Endothelial cell of umbilical vein (primary cell): ENCODE measurements at regions not wholly inside any gene's neighbourhood (a gene's known extent, or its start where the extent isn't known, plus 50 kb on each side); places are given as distances from the start of the nearest gene placed in this dataset.

Experiments
- BruUV-seq: library from RNA; stranded (reverse); fragments of 400-500 nt; replicated peaks from 2 replicates; lab custom pipeline; 2021; lab: Mats Ljungman, UMichigan
- CTCF ChIA-PET: fragments of 300-600, 350-600 bp; sonication (Branson Sonifier 250); formaldehyde crosslinking; loops from one replicate; lab custom pipeline; 2021; ENCODE audit warnings: antibody characterized with exemption, inconsistent platforms; lab: Charles Lee
- POLR2A ChIA-PET: fragments of 300-600, 350-600 bp; sonication (Branson Sonifier 250); formaldehyde crosslinking; loops from one replicate; lab custom pipeline; 2021; ENCODE audit warnings: antibody characterized with exemption, inconsistent platforms; lab: Charles Lee
- DNase-seq: peaks from one replicate; pipeline ENCODE4 v3.0.0-alpha.2; 2011; ENCODE audit warnings: low read depth, low spot score
- FAIRE-seq: peaks from 2 replicates; lab custom pipeline; 2011; peaks lifted over from hg19 to GRCh38; lab: Jason Lieb, UNC
- H2AFZ ChIP-seq: 2 replicates; pipeline ENCODE4 v1.6.0; 2012; ENCODE audit warnings: low read depth, low read length, control low read depth, inconsistent platforms
- H3K27ac ChIP-seq: 2 replicates; pipeline ENCODE4 v1.5.1; 2011; ENCODE audit warnings: low read depth, mild to moderate bottlenecking, control low read depth, low read length, moderate library complexity; ENCODE audit not compliant: insufficient read depth
- H3K27me3 ChIP-seq, 2 experiments: 2 replicates each; pipeline versions ENCODE4 v1.6.0 to v1.6.1; 2011; ENCODE audit warnings: low read length in 2 of 2, mixed read lengths in 1 of 2; ENCODE audit not compliant: control insufficient read depth in 2 of 2, insufficient read depth in 2 of 2
- H3K36me3 ChIP-seq, 2 experiments: 2 replicates in 1 of 2; 3 replicates in 1 of 2; pipeline ENCODE4 v1.5.1; 2011; ENCODE audit warnings: low read length in 2 of 2, mild to moderate bottlenecking in 1 of 2, moderate library complexity in 1 of 2; ENCODE audit not compliant: control insufficient read depth in 2 of 2, insufficient read depth in 2 of 2; ENCODE audit errors: extremely low read depth in 1 of 2
- H3K4me1 ChIP-seq: 3 replicates; pipeline ENCODE4 v1.5.1; 2011; ENCODE audit warnings: mild to moderate bottlenecking, low read length; ENCODE audit not compliant: control insufficient read depth, insufficient read depth; ENCODE audit errors: extremely low read depth
- H3K4me2 ChIP-seq: 2 replicates; pipeline ENCODE4 v1.6.1; 2011; ENCODE audit warnings: low read length, control low read depth, mixed read lengths; ENCODE audit not compliant: insufficient read depth
- H3K4me3 ChIP-seq, 3 experiments: fragments of 200-600 bp in 1 of 3; sonication (generic), shearing (Covaris generic) in 1 of 3; replicated peaks in 1 of 3; 2 replicates each; pipeline ENCODE4 v1.5.1; 2011 to 2016; ENCODE audit warnings: control low read depth in 3 of 3, low read length in 3 of 3, mild to moderate bottlenecking in 2 of 3, inconsistent platforms in 1 of 3, low read depth in 1 of 3, moderate library complexity in 1 of 3; ENCODE audit not compliant: insufficient read depth in 1 of 3
- H3K79me2 ChIP-seq: 2 replicates; pipeline ENCODE4 v1.6.0; 2012; ENCODE audit warnings: low read length, inconsistent platforms; ENCODE audit not compliant: control insufficient read depth, insufficient read depth
- H3K9ac ChIP-seq: replicated peaks from 2 replicates; pipeline ENCODE3; 2011; ENCODE audit warnings: low read length, control low read depth; ENCODE audit not compliant: insufficient read depth; ENCODE audit errors: extremely low read depth
- H3K9me1 ChIP-seq: replicated peaks from 3 replicates; pipeline ENCODE4 v1.6.0; 2011; ENCODE audit warnings: mild to moderate bottlenecking, low read length; ENCODE audit not compliant: control insufficient read depth, insufficient read depth; ENCODE audit errors: extremely low read depth
- H3K9me3 ChIP-seq: replicated peaks from 2 replicates; pipeline ENCODE4 v1.5.1; 2012; ENCODE audit warnings: low read length, inconsistent platforms; ENCODE audit not compliant: control insufficient read depth, insufficient read depth
- H4K20me1 ChIP-seq: replicated peaks from 2 replicates; pipeline ENCODE3; 2011; ENCODE audit warnings: mild to moderate bottlenecking, low read length; ENCODE audit not compliant: control insufficient read depth, insufficient read depth; ENCODE audit errors: extremely low read depth
- CTCF ChIP-seq, 2 donors: IDR thresholded peaks; 1 replicate in 1 of 2; 2 replicates in 1 of 2; pipeline ENCODE4 v1.5.1; 2011; ENCODE audit warnings: low read length in 2 of 2, mild to moderate bottlenecking in 2 of 2, moderate library complexity in 2 of 2, control low read depth in 1 of 2, inconsistent platforms in 1 of 2, low read depth in 1 of 2; ENCODE audit not compliant: insufficient read depth in 1 of 2; ENCODE audit errors: extremely low read depth in 1 of 2
- EZH2 ChIP-seq: IDR thresholded peaks from 2 replicates; pipeline ENCODE4 v1.6.1; 2012; ENCODE audit warnings: borderline replicate concordance, low read depth, mild to moderate bottlenecking, moderate library complexity, low read length, inconsistent platforms; ENCODE audit not compliant: severe bottlenecking
- FOS ChIP-seq: IDR thresholded peaks from 2 replicates; pipeline ENCODE4 v1.6.1; 2011; ENCODE audit warnings: mild to moderate bottlenecking, low read length, moderate library complexity, borderline replicate concordance; ENCODE audit not compliant: insufficient read depth
- GATA2 ChIP-seq: IDR thresholded peaks from 2 replicates; pipeline ENCODE4 v1.7.0; 2011; ENCODE audit warnings: low read depth, mild to moderate bottlenecking, moderate library complexity, mixed read lengths, low read length; ENCODE audit not compliant: insufficient read length, insufficient read depth
- JUN ChIP-seq: IDR thresholded peaks from 2 replicates; pipeline ENCODE4 v1.6.1; 2011; ENCODE audit warnings: borderline replicate concordance, low read depth; ENCODE audit not compliant: insufficient read length, insufficient read depth
- MAX ChIP-seq: IDR thresholded peaks from 2 replicates; pipeline ENCODE4 v1.6.1; 2011; ENCODE audit not compliant: insufficient read depth, insufficient read length
- MYC ChIP-seq: IDR thresholded peaks from one replicate; pipeline ENCODE4 v1.6.1; 2011; ENCODE audit warnings: mild to moderate bottlenecking, low read depth, low read length
- POLR2A ChIP-seq: IDR thresholded peaks from 2 replicates; pipeline ENCODE4 v1.6.1; 2012; ENCODE audit warnings: low read depth, mild to moderate bottlenecking, control low read depth, low read length
- POLR2AphosphoS5 ChIP-seq: IDR thresholded peaks from 2 replicates; pipeline ENCODE4 v1.6.1; 2012; ENCODE audit warnings: low read depth, mild to moderate bottlenecking, control low read depth, low read length, moderate library complexity; ENCODE audit not compliant: insufficient read depth
- dilution Hi-C: fragments of 300-500 bp; cut with MboI; formaldehyde crosslinking; loops from one replicate; pipeline ENCODE4 v1.15.0; 2019; ENCODE audit warnings: low sequenced_read_pairs; ENCODE audit not compliant: extremely low pct_ligation_motif_present
- intact Hi-C: fragments of 100-400 bp; cut with micrococcal nuclease; formaldehyde crosslinking; loops from one replicate; pipeline ENCODE4 v1.10.0; 2022

- Histone ChIP-seq H4K20me1 (no peaks in the 10 kb centered on the region), H3K36me3 (no peaks in the 10 kb centered on the region), H2AFZ (no peak overlapping the region), H3K4me1 (peaks cover 6% of the 10 kb centered on the region), H3K27me3 (no peaks in the 10 kb centered on the region), H3K27ac (no peak overlapping the region), H3K4me2 (no peak overlapping the region), H3K79me2 (no peaks in the 10 kb centered on the region), H3K9me1 (no peaks in the 10 kb centered on the region), H3K4me3 (no peak overlapping the region), H3K9me3 (no peaks in the 10 kb centered on the region), H3K9ac (no peak overlapping the region)
- intact Hi-C loops (no loop called here), dilution Hi-C loops (no loop called here)
- no TSS peak for BruUV-seq
- ChIA-PET CTCF (no interaction called here), POLR2A (no interaction called here)
- DNase-seq: no peak
- FAIRE-seq: no peak
- TF ChIP-seq CTCF (IDR thresholded peaks at IDR 0.05; ENCODE audit: extremely low read depth in 1 of 2, insufficient read depth in 1 of 2, low read depth in 1 of 2, low read length in 2 of 2) (no peak), EZH2 (no peak), JUN (no peak), GATA2 (no peak), MYC (no peak), POLR2AphosphoS5 (no peak), MAX (no peak), POLR2A (no peak), FOS (no peak)
These were observed 65.9 kb downstream of the SPRING1 start for GRCh38 chr12:116672010-116672409.
